ENCODE measurements at regions not wholly inside any gene's neighbourhood (a gene's known extent, or its start where the extent isn't known, plus 50 kb on each side); places are given as distances from the start of the nearest gene placed in this dataset.

DNA sequence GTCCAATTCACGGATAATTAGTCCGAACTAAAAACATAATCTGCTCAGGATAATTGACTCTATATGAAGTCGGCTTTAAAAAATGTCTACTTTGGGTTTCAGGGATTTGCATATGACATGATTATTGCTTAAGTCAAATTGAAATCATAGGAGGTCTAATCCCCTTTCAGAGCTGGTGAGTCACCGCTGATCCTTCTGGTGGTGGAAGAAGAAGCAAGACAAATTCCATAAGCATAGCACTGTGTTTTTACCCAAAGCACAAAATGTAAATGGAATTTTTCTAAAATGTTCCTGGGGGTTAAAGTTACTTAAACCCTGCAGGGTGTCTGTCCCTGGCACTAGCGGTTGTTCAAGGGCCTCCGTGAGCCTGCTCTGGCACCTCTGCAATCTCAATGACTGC is 460.2 kb downstream of the LRATD1 start:
- no peaks in the 10 kb centered on the region for H3K4me1 ChIP-seq (ENCODE audit: insufficient read depth, low read length, severe bottlenecking)
- no peaks in the 10 kb centered on the region for H3K9me3 ChIP-seq (ENCODE audit: low read length)
- no peaks in the 10 kb centered on the region for H3K36me3 ChIP-seq (ENCODE audit: insufficient read depth, low read length)
- no peaks in the 10 kb centered on the region for H3K79me2 ChIP-seq (ENCODE audit: insufficient read depth, low read length)
- no peak overlapping the region for H3K4me2 ChIP-seq (ENCODE audit: low read length)
- no peaks in the 10 kb centered on the region for H3K9me2 ChIP-seq (ENCODE audit: low read depth, low read length)
- no peaks in the 10 kb centered on the region for H4K20me1 ChIP-seq (ENCODE audit: insufficient read depth, low read length)
- no peak overlapping the region for H3K27ac ChIP-seq (ENCODE audit: low read depth, low read length, poor library complexity, severe bottlenecking)
- no peaks in the 10 kb centered on the region for H3F3A ChIP-seq (ENCODE audit: insufficient read depth, low read length)
- H3K27me3 ChIP-seq (ENCODE audit: insufficient read depth, low read length) = no peaks in the 10 kb centered on the region
- H3K4me3 ChIP-seq (ENCODE audit: low read depth, low read length, poor library complexity, severe bottlenecking) = no peak overlapping the region
- H3K9ac ChIP-seq (ENCODE audit: low read length) = no peak overlapping the region
- no peak overlapping the region for H2AFZ ChIP-seq (ENCODE audit: low read length)
- TF ChIP-seq EZH2 (IDR thresholded peaks at IDR 0.05; ENCODE audit: borderline replicate concordance, low read length) (no peak), CTCF (IDR thresholded peaks at IDR 0.05; ENCODE audit: low read length) (no peak)

- Histone ChIP-seq H4K20me1 (ENCODE audit: insufficient read depth, low read length) (no peaks in the 10 kb centered on the region), H3K79me2 (ENCODE audit: insufficient read depth, low read length) (no peaks in the 10 kb centered on the region), H3K27ac (ENCODE audit: low read depth, low read length, poor library complexity, severe bottlenecking) (no peak overlapping the region), H2AFZ (ENCODE audit: low read length) (no peak overlapping the region), H3K9me3 (ENCODE audit: low read length) (no peaks in the 10 kb centered on the region), H3K4me2 (ENCODE audit: low read length) (no peak overlapping the region), H3F3A (ENCODE audit: insufficient read depth, low read length) (no peaks in the 10 kb centered on the region), H3K9me2 (ENCODE audit: low read depth, low read length) (no peaks in the 10 kb centered on the region), H3K9ac (ENCODE audit: low read length) (no peak overlapping the region), H3K36me3 (ENCODE audit: insufficient read depth, low read length) (no peaks in the 10 kb centered on the region), H3K4me3 (ENCODE audit: low read depth, low read length, poor library complexity, severe bottlenecking) (no peak overlapping the region), H3K4me1 (ENCODE audit: insufficient read depth, low read length, severe bottlenecking) (no peaks in the 10 kb centered on the region), H3K27me3 (ENCODE audit: insufficient read depth, low read length) (no peaks in the 10 kb centered on the region)
- TF ChIP-seq CTCF (IDR thresholded peaks at IDR 0.05; ENCODE audit: low read length) (no peak), EZH2 (IDR thresholded peaks at IDR 0.05; ENCODE audit: borderline replicate concordance, low read length) (no peak)
These were observed 461.6 kb downstream of the LRATD1 start for GRCh38 chr2:15094161-15094560.

GRCh38 chr2:15096873-15097272 is 464.3 kb downstream of the NBAS start:
- no peaks in the 10 kb centered on the region for H3F3A ChIP-seq (ENCODE audit: insufficient read depth, low read length)
- no peaks in the 10 kb centered on the region for H3K27me3 ChIP-seq (ENCODE audit: insufficient read depth, low read length)
- H3K27ac ChIP-seq (ENCODE audit: low read depth, low read length, poor library complexity, severe bottlenecking) = no peak overlapping the region
- no peak overlapping the region for H2AFZ ChIP-seq (ENCODE audit: low read length)
- H3K4me2 ChIP-seq (ENCODE audit: low read length) = no peak overlapping the region
- H3K9ac ChIP-seq (ENCODE audit: low read length) = no peak overlapping the region
- H4K20me1 ChIP-seq (ENCODE audit: insufficient read depth, low read length) = no peaks in the 10 kb centered on the region
- H3K9me2 ChIP-seq (ENCODE audit: low read depth, low read length) = no peaks in the 10 kb centered on the region
- no peaks in the 10 kb centered on the region for H3K79me2 ChIP-seq (ENCODE audit: insufficient read depth, low read length)
- no peaks in the 10 kb centered on the region for H3K36me3 ChIP-seq (ENCODE audit: insufficient read depth, low read length)
- H3K4me3 ChIP-seq (ENCODE audit: low read depth, low read length, poor library complexity, severe bottlenecking) = no peak overlapping the region
- no peaks in the 10 kb centered on the region for H3K4me1 ChIP-seq (ENCODE audit: insufficient read depth, low read length, severe bottlenecking)
- no peaks in the 10 kb centered on the region for H3K9me3 ChIP-seq (ENCODE audit: low read length)
- TF ChIP-seq EZH2 (IDR thresholded peaks at IDR 0.05; ENCODE audit: borderline replicate concordance, low read length) (no peak), CTCF (IDR thresholded peaks at IDR 0.05; ENCODE audit: low read length) (no peak)

Data from OCI-LY1 (cell line).